Activated CD4-positive, alpha-beta T cell treated with anti-CD3 and anti-CD28 coated beads, Interleukin-2, amount 50 U/mL, for 16 hours (primary cell): ENCODE measurements at regions not wholly inside any gene's neighbourhood (a gene's known extent, or its start where the extent isn't known, plus 50 kb on each side); places are given as distances from the start of the nearest gene placed in this dataset.
A peak's percentile ranks its signal among the peaks of the same experiment; 100 is the strongest.

ENCODE experiments used
- DNase-seq: peaks from one replicate; pipeline ENCODE4 v3.0.0-alpha.2; 2020

GRCh38 chr4:163878336-163879121 is 384.0 kb downstream of the TMA16 start:
- DNase-seq: peak; percentile 12

DNA sequence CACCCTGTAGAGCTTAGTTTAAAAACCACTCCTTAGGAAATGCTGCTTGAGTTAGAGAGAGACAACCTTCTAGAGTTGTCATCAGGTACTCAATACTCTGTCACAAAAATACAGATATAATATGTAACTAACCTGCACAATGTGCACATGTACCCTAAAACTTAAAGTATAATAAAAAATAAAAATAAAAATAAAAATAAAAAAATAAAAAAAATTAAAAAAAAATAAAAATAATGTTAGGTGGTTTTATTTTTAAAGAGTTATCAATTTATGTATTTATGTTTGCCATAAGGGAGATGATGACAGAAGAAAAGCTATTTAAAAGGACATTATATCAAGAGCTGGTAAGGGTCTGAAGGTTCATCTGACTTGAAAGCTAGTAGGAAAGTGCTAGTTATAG is 397.9 kb downstream of the TMA16 start:
- no peak for DNase-seq

GRCh38 chr4:163895378-163896005 is 401.0 kb downstream of the TMA16 start:
- DNase-seq: peak; percentile 25

DNA sequence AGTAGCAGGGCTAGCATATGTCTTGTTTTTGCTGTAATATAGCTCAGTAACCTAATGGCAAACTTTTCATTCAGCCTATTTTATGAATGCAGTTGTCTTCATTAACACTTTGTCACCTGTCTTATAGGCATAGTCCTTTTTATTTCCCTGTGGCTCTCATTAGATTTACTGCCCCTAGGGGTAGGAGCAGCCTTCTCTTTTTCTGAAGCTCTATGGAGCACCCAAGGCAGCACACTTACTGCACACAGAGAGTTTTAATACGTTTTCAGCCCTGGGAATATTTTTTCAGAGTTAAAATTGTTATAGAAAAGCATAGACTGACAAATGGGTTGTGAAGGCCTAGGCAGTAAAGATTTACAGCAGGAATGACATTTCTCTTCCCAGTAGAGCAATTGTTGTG is 406.8 kb downstream of the TMA16 start:
- no peak for DNase-seq

GRCh38 chr4:163902417-163902816 is 407.9 kb downstream of the TMA16 start:
- DNase-seq: no peak

GRCh38 chr4:163911891-163912290 is 417.4 kb downstream of the TMA16 start:
- no peak for DNase-seq

- DNase-seq: no peak
Observed at GRCh38 chr4:163913571-163913970, 419.1 kb downstream of the TMA16 start.

DNA sequence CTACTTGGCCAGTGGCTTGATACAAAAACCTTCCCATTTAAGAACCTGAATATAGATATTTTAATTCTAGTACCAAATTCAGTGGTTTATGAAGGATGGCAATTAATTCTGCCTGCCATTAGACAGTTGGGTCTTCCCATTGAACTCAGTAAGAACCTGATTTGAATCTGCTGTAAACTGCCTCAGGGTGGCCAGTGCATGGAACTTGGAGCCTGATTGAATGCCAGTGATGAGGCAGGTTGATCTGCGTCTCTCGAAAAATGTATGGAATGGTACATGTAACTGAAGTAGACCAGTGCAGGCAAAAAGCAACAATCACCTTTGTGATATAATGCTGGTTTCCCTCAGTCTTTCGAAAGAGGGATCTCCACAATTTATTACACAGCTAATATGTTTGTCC is 421.4 kb downstream of the TMA16 start:
- no peak for DNase-seq

GRCh38 chr4:163920426-163920825 is 425.9 kb downstream of the TMA16 start:
- DNase-seq: no peak

DNA sequence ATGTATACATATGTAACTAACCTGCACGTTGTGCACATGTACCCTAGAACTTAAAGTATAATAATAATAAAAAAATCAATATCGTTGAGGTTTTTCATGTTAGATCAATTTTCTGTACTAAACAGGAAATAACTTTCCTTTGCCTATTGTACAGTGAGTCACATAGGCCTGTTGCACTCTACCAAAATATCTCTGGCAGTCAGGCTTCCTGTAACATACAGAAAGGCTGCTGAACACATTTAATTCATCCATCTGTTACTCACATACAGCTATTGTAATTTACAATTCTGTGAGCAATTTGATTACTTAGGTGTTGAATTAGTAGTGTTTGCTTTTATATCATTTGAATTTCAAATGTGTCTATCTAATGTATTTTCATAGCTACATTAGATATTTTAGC is 427.8 kb downstream of the TMA16 start:
- DNase-seq: no peak

- no peak for DNase-seq
Observed at GRCh38 chr4:163923092-163923491, 428.6 kb downstream of the TMA16 start.

GRCh38 chr4:163930086-163930485 is 435.6 kb downstream of the TMA16 start:
- DNase-seq: no peak

DNA sequence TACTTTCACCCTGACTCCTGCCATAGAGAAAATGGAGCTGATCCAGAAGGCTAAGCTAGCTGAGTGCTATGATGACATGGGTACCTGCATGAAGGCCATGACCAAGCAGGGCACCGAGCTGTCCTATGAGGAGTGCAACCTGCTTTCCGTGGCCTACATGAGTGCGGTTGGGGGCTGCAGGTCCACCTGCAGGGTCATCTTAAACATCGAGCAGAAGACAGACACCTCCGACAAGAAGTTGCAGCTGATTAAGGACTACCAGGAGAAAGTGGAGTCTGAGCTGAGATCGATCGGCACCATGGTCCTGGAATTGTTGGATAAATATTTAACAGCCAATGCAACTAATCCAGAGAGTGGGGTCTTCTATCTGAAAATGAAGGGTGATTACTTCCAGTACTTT is 438.0 kb downstream of the TMA16 start:
- DNase-seq: no peak

DNA sequence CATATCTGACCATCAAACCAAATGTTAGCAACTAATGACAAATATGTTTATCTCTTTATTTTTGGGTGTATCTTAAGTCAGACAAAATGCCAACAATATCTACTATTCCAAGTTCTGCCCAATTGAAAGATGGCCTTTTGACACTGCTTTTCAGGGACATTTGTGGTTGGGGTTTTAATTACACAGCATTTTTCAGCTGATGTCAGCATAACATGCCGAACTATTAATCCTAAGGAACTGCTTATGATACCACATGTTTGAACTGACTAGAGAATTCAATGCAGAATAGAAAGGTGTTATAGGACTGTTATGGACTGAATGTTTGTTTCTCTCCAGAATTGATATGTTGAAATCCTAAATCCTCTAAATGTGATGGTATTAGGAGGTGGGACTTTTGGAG is 445.1 kb downstream of the TMA16 start:
- DNase-seq: no peak

- no peak for DNase-seq
Observed at GRCh38 chr4:163941221-163941905, 446.9 kb downstream of the TMA16 start.

DNA sequence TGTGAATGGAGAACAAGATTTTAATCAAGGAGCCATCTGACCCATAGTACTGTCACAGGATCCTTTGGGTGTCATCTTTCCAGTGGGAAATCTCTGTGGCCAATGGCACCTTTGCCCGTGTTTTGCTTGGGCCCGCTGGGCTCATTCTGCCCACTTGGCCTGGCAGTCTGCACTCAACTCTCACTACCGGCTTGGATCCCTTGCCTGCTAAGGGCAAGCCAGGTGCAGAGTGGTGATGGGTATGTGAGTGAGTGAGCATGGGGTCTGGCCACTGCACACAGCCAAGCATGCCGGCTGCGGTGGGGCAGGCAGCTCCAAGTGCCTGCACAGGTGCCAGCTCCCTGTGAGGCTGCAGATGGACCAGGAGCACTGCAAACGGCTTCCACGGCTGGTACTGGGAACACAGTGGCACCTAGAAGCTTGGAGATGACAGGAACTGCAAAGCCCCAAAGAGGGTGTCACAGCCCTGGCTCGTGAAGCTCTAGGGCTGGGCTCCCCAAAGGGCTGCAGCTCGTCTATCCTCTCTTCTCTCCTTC is 454.5 kb downstream of the TMA16 start:
- DNase-seq: no peak

DNA sequence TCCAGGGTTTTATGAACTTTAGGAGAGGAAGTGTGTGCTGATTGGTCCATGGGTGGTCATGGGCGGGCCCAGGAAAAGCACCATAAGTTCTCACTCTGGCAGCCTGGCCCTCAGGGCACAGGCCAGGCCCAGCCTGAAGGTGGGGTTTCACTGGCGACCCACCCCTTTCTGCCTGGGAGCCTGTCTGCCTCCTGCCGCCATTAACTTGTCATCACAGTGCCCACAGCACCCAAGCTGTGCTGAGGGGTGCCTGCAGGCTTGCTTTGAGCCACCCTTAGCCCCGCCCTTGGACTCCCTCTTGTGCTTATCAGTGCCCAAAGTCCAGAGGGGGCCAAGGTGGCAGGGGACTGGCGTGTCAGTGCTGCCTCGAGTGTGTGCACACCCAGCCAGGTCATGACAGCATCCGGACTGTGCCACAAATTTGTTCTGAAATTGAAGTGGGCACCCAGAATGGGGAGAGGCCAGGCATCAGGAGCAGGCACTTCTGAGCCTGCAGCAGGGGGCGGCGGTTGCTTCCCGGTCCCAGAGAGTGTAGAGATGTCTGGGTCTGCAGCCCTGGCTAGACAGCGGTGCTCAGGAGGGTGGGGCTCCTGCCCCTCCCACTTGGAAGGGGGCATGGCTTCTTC is 455.6 kb downstream of the TMA16 start:
- no peak for DNase-seq

DNA sequence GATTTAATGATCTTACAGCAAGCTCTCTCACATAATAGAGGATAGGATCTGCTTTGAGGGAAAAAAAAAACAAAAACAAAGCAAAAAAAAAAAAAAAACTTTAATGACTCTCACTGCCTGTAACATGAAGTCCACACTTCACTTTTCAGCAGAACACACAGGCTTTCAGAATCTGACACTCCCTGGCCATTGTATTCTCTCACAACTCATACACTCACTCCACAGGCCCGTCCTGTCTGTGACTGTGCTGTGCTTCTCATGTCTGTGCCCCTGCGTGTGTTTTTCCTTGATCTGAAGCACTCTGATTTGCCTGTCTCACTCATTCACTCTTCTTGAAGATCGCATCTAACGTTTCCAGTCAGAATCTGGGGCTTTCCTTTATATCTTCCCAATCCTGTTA is 460.8 kb downstream of the TMA16 start:
- no peak for DNase-seq

DNA sequence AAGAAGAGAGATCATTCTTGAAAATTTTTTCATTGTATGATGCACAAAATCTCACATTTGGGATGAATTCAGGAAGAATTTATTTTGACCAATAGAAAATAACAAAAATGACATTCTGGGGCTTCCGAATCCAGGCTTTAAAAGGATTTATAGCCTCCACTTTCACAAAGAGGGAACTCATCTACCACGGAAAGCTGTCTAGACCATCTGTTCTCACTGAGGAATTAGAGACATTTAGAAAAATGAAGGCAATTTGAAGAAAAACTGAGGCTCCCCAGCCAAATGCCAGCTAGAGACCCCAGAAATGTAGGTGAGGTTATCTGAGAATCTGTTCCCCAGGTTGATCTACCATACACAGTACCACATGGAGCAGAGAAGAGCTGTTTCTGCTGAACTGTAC is 464.3 kb downstream of the TMA16 start:
- DNase-seq: no peak

DNA sequence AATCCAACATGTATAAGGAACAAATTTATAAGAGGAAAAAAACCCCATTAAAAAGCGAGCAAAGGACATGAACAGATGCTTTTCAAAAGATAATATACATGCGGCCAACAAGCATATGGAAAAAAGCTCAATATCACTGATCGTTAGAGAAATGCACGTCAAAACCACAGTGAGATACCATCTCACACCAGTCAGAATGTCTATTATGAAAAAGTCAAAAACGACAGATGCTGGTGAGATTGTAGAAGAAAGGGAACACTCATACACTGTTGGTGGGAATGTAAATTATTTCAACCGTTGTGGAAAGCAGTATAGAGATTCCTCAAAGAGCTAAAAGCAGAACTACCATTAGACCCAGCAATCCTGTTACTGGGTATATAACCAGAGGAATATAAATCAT is 465.4 kb downstream of the TMA16 start:
- no peak for DNase-seq

DNA sequence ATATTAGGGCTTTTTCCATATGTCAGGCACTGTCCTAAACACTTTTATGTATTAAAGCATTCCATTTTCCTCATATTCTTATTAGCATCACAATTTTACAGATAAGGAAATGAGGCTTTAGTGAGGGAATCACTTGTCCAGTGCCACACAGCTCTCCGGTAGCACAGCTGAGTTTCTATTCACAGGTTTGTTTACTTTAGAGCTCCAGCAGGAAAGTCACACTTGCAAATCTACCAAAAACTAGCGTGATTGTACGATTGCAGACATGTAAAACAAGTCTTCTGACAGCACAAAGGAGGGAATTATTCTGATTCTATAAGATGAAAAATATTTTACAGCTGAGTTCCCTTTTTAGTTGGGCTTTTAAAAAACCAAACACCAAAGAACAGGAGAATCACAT is 472.1 kb downstream of the TMA16 start:
- DNase-seq: no peak

- DNase-seq: no peak
Observed at GRCh38 chr4:163967263-163967662, 472.8 kb downstream of the TMA16 start.

GRCh38 chr4:163967710-163968109 is 473.2 kb downstream of the TMA16 start:
- DNase-seq: no peak
